GM21526 (cell line): ENCODE measurements at regions not wholly inside any gene's neighbourhood (a gene's known extent, or its start where the extent isn't known, plus 50 kb on each side); places are given as distances from the start of the nearest gene placed in this dataset.
"Not testable (repeated sequence)": the region's sequence is repeated elsewhere in the genome, so short reads cannot be mapped to it uniquely, and the experiment has no call there.

Experiments used
- ATAC-seq: cut with Tn5 transposase; IDR thresholded peaks from one replicate; pipeline ENCODE4 v1.9.1; 2021; ENCODE audit warnings: moderate library complexity; ENCODE audit not compliant: unreplicated experiment, low FRiP score

DNA sequence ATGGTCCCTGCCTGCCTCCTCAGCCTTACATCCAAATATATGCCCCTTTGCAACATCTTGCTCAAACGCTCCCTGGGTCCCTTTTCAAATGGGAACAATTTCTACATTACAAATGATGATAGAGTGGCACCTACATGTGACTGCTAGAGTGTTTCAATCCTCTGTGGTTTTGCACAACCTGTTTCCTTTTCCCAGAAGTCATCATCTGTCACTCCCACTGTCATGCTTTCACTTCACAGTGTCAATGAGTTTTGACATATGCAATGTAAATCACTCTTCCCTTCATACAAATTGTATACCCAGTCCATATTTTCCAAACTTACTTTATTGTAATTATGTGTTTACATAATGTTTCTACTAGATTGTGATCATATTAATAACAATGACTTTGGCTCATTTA is 887.3 kb downstream of the TDRD15 start:
- ATAC-seq, result no peak

DNA sequence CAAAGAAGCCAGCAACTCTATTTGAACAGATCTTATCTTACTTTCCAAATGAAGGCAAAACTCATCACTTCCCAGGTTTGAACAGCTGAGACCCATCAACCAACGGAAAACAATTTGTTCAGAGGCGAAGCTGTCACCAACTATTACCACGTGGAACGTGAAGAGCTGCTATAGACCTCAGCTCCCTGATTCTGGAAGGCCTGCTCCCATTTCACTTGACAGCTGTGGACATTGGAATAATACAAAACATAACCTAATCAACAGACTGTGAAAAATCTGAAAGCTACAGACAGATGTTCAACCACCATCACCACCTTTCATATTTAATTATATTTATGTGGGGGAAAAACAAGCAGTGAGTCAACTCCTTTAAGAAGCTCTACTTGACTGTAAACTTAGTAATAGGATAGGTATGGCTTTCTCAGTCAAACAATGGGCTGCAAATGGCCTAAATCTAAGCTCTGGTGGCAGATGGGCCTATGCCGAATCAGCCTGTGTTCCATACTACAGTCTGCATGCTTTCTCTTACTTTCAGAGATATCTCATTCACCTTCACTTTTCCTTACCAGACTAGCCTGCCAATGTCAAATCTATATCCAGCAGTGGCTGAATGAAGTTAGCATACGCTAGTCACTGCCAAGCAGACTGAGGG is 896.4 kb downstream of the TDRD15 start:
- no peak for ATAC-seq

DNA sequence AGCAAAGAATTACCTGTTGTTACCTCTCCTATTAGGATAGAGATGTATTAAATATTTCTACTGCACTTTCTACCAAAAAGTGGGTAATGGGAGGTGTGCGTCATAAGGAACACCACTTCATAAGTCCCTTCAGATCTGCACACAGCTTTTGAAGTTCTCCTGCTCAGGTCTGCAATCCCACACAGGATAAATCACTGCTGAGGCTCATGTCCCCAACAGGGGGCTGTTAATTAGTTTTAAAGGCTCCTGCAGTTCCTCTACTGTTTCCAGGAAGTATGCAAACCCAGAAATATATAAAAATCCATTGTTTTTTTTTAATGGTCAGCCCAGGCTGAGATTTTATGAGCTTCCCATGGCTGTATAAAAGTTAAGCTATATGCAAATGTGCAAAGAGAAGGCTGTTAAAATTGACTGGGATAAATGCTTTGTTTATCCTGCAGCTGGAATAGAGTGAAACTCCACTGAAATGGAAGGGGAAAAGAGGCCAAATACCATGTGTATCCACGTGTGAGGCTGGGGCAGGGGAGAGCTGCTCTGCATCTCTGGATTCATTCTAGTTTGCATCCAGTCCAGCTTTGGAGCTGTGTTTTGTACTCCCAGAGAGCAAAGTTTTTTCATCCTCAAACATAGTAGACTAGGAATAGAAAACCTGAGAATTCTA is 903.7 kb downstream of the TDRD15 start:
- ATAC-seq, result no peak

DNA sequence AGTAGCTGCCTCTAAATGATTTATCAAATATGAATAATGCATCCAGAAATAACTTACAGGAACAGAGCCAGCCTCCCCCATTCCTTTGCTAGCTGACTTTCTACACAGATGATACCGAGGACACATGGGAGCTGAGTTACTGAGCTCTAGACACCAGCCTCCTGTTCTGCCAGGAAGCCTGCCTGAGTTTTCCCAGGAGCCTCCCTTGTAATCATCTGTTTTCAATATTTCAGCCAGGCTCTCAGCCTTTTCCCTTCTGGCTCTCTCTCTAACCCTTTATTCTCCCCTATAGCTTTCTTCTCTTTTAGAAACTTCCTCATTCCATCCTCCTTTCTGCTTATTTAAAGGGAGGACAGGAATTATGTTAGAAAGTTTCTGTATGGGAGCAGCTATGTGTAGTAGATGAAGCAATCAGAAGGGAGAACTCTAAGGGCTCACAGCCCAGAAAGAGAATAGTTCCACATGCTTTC is 911.6 kb downstream of the TDRD15 start:
- no peak for ATAC-seq

DNA sequence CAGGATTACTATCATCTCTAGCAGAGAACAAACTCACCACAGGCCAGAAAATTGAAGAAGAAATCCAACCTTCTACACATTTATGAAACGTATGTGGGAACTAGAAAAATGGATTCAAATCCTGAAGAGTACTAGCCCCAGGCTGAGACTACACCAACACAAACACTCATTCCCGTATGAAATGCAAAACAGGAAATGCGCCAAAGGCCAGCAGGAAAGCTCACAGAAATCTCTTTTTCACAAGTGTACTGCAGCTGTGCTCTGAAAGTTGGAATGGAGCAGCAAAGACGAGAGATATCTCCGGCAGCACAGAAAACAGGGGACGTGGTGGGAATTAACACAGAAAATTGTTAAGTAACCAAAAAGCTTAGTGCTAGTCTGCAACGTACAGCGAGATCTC is 913.5 kb downstream of the TDRD15 start:
- no peak for ATAC-seq

DNA sequence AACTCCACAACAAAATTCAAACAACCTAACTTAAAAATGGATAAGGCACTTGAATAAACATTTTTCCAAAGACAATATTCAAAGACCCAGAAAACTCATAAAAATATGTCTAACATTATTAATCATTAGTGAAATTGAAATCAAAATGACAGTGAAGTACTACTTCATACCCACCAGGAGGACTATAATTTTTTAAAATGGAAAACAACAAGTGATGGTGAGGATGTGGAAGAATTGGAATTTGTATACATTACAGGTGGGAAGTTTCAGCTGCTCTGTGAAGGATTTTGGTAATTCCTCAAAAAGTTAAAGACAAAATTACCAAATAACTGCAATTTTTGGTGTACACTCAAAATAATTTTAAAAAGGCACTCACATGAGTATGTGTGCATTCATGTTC is 920.0 kb downstream of the TDRD15 start:
- ATAC-seq, result no peak

DNA sequence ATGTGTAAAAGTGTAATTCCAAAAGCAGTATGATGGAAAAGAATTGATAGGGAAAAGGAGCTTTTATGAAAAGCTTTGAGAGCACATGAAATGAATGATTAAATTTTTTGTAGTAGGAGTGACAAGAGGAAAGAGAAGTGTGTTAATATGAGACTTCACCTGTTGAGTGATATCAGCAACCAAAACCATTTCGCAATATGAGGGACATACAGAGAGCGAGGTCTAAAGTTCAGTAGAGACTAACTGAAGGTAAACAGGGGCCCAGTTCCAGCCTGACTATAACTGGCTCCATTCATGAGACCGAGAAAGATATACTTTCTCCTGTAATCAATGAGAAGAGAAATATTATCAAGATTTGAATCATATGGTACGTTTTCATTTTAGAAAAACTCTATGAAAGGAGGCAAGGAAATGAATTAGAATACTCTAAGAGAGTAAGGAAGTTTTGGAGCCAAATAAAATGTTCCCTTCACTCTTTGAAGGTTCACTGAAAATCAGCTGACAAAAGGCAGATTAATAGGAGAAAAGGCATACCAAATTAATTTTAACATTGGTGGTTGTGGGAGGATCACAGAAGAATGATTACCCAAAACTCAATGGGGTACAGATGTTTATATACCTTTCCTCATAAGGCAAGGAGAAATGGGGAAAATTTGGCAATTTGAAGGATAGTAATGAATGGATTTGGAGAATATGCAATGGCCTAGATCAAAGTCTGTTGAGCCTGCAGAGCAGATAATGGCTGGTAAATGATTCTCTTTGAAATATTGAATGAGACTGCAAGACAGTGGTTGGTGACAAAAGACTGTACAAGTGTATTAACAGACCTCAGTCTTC is 932.2 kb downstream of the TDRD15 start:
- ATAC-seq, result no peak

DNA sequence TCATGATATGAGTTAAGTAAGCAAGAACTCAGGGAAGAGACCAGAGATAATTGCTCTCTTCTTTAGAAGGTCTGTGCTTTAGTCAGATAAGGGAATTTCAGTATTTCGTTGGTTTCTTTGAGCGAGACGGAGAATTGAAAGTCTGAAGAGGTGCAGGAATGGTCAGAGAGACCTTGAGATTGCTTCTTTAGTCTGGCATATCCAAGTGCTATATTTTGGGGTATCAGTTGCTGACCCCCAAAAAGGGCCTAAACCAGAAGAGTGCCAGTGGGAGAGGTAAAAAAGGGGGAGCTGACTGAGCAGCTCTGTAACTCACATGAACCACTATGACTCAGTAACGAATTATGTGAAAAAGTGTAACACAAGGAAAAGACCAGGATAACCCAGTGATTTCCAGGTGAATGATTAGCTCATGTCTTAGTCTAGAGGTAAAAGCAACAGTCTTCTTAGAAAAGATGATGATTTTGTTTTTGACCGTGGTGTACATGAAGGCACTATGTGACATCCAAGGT is 932.9 kb downstream of the TDRD15 start:
- ATAC-seq, result no peak

DNA sequence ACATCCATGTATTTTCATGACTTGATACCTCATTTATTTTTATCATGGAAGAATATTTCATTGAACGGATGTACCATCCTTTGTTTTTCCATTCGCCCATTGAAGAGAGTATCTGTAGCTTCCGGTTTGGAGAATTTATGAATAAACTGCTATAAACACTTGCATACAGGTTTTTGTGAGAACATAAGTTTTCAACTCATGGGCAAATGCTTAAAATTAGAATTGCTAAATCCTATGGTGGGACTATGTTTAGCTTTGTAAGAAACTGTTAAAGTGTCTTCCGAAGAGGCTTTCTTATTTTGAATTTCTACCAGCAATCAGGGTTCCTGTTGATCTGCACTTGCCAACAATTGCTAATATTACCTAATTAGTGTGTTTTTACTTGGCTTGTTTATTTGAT is 938.9 kb downstream of the TDRD15 start:
- no peak for ATAC-seq

DNA sequence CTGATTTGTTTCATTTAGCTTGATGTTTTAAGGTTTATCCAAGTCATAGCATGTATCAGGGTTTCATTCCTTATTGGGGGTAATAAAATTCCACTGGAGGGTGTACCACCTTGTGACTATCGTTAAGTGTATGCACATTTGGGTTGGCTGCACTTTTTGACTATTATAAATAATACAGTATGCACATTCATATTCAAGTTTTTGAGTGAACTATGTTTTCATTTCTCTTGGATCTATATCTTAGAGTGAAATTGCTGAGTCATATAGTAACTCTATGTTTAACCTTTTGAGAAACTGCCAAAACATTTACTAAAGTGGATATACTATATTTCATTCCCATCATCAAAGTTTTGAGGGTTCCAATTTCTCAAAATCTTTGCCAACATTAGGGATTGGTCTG is 952.7 kb downstream of the TDRD15 start:
- no peak for ATAC-seq

DNA sequence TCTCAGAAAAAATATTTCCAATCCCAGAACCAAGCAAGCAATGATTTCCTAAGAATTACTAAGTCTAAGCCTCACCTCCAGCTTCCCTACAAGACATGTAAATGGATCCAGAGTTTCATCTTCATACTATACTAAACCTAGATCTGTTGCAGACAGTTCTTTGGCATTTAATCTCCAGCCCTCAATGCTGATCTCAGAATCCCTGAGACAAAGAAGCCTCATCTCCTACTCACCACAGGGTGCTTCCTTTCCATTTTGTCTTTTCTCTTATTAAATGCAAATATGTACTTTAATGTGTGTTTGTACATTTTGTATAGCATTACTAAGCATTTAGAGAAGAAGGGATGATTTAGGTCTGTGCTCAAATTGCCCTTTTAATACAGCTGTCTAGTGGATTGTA is 954.9 kb downstream of the TDRD15 start:
- no peak for ATAC-seq

DNA sequence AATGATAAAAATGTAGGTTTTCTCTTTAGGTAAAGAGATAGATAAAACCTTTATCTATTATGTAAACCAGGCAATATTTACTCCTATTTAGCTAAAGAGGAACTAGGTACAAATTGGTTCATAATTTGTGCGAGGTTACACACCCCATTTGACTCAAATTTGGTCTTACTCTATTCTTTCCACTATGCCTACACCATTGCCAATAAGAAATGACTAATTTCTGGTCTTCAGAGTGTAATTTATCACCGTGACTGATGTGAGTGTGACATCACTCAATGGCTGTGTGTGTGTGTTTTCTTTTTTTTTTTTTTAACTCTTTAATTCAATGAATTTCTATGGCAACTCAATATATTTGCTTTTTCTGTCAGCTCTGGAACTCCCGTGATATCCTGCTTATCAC is 955.8 kb downstream of the TDRD15 start:
- ATAC-seq, result no peak

DNA sequence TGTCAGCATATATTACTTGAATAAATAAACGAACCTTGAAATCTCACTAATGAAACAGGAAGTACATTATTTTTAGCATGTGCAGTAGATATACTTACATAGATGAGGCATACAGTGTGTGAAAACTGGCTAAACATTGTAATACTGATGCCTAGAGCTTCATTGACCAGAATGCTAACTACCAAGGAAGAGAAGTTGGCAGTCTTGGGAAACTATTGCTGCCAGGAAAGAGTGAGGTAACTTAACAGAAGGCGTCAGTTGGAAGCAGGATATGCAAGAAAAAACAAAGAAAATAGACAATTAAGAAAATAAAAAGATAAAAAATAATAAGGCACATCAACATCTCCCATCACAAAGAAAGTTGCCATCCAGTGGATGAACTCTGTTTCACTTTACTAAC is 963.0 kb downstream of the TDRD15 start:
- ATAC-seq, result no peak

DNA sequence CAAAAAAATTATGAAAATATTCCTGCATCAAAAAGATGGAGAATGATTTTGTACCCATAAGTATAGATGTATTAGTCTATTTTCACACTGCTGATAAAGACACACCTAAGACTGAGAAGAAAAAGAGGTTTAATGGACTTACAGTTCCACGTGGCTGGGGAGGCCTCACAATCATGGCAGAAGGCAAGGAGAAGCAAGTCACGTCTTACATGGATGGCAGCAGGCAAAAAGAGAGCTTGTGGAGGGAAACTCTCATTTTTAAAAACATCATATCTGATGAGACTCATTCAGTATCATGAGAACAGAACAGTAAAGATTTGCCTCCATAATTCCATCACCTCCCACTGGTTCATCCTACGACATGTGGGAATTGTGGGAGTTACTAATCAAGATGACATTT is 979.8 kb downstream of the TDRD15 start:
- not testable (repeated sequence) for ATAC-seq

DNA sequence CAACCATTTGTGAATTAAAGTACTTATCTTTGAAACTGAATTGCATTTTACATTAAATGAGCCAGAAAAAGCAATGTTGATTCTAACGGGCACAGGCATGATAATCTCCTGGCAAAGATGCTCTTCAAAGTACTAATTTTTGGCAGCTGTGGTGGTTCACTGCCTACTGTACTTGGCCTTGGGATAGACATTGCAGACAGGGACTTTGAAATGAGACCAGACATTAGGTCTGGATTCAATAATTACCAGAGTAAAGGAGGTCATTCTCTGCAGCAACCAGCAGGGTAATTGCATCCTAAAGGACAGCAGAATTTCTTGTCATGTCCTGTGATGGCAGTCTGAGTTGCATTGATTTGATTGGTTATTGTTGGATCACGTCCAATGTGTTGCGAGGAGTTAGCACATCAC is 986.5 kb downstream of the TDRD15 start:
- no peak for ATAC-seq

DNA sequence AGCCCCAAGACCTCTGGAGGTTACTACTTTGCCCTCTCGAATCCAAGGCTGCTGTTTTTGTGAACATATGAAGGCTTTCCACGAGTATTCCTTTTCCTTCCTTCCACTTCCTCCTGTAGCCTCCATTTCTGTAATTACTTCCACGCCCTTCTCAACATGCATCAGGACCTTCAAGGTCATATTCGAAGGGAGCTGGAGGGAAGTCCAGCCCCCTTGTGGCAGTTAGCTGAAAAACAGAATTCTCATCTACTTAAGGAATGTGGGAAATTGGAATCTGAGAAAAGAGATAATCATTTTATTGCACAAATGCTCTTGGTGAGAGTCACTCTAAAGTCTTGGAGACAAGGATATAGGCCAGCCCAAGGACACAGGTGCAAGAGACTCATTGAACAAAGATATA is 1000.2 kb downstream of the TDRD15 start:
- ATAC-seq, result no peak

DNA sequence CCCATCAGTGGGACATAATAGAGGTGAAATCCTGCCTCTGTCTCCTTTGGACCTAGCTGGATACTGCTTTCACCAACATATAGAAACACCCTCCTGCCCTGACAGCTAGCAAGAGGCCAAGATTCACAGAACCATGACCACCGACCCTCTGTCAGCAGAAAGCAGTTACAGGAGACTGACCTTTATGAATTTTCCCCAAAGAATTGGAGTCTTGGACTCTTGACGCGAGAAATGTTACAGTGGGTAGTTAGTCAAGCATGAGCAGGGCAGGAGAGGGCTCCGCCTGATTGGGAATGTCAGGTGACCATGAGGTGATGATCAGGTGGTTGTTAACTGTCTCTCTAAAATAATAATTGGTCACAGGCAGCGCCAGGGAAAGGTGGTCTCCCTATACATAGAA is 1002.3 kb downstream of the TDRD15 start:
- ATAC-seq, result no peak

DNA sequence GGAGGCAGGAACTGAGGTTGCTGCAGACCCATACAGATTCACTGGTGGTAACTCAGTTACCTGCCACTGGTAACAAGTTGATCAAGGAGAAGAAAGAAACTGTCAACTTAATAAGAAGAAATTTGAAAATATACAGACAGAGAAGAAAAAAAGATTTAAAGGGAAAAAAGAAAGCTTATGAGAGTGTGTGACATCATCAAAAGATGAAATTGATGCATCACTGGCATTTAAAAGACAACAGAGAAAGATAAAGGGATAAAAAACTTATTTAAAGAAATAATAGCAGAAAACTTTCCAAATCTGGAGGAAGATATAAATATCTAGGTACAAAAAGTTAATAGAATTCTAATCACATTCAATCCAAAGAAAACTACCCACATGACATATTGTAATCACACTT is 1003.2 kb downstream of the TDRD15 start:
- ATAC-seq, result no peak

DNA sequence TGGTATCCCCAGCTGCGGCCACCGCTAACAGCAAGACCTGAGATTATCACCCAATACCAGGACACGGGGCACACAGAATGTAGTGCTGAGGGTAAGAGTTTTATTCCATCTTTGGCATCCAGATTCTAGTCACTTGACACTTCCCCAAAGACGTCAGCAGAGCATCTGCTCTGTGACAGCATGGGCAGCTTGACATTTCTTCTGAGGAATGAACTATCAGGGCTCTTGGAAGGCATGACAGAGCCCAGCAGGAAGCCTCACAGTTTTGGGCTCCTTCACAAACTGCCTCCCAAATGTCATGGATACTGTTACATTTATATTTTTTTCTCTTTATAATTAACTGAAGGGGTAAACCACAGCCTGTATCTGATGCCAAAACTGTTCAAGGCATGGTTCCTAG is 1010.7 kb downstream of the TDRD15 start:
- no peak for ATAC-seq

DNA sequence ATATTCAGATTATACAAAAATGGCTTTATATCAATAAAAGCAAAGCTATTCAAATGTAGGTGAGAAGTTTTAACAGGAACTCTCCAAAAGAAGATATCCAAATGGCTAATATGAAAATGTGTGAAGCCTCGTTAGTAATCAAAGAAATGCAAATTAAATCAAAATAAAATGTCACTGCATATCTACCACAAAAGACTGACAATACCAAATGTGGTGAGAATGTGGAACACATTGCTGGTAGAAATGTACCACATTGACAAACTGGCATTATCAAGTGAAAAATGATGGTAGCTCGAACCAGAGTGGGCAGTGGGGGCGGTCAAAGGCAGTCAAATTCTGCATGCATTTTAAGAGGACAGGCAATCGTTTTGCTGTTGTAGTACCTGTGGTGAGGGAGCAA is 1012.7 kb downstream of the TDRD15 start:
- ATAC-seq, result no peak

DNA sequence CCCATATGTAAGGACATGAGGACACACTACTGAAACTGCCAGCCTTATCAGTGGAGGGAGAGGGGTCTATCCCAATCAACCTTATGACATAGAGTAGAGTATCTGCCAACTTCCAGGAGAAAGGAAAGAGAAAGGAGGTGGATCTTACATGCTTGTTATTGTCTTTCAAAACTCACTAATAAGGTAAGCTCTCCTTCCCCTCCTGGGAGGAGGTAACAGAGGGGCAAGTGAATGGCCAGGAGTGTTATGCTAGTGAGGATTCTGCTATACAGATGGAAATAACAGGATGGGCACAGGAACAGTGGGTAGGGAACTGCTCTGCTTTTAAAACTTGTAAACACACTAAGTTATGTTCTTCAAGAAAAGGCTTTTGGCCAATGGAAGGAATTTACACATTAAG is 1020.1 kb downstream of the TDRD15 start:
- ATAC-seq, result no peak
